ENCODE measurements at regions not wholly inside any gene's neighbourhood (a gene's known extent, or its start where the extent isn't known, plus 50 kb on each side); places are given as distances from the start of the nearest gene placed in this dataset.

DNA sequence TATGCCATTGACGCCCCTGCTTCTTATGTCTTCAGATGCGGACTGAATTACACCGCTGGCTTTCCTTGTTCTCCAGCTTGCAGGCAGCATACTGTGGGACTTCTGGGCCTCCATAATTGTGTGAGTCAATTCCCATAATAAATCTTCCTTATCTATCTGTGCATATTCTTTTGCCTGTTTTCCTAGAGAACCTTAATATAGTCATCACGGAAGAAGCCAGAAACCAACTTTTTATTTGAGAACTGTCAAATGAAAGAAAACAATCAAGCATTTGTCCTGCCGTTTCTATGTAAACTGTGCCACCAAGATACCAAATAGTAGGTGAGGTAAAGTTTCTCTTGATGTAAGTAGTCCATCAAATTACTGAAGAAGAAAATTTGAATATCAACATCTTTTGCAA is 51.8 kb upstream of the B3GALNT1 start:
- DNase-seq (ENCODE audit: low spot score): no peak

DNA sequence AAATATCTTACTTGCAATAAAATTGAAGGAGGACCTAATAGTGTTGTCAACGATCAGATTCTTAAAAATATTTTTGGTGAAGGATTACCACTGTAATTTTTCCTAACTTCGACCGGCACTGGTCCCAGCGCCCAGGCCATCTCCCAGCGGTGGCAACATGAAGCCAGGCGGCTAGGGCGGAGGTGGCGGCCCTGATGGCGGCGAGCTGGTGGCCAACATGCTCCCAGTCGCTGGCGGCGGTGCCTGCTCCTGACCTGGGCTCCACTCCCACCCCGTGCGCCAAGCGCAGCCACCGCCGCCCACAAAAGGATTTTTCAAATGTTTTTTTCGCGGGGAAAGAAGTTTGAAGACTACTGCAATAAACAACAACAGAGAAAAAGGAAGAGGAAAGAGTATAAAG is 56.5 kb upstream of the B3GALNT1 start:
- DNase-seq (ENCODE audit: low spot score): no peak

DNA sequence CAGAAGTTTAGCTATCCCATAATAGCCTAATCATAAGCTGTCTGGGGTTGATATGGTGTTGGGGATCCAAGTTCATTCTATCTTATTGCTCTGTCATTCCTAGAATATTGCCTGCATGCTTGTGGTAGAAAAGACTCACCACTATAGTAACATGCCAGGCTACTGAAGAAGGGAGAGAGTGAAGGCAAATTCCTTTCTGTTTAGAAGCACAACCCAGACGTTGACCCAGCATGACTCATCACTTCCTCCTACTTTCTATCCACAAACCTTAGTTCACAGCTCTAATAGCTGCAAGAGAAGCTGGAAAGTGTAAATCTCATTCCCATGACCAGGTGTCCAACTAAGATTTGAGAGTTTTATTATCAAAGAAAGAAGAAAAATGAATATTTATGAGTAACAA is 57.8 kb upstream of the NMD3 start:
- peak; percentile 88 for DNase-seq (ENCODE audit: low spot score)

DNA sequence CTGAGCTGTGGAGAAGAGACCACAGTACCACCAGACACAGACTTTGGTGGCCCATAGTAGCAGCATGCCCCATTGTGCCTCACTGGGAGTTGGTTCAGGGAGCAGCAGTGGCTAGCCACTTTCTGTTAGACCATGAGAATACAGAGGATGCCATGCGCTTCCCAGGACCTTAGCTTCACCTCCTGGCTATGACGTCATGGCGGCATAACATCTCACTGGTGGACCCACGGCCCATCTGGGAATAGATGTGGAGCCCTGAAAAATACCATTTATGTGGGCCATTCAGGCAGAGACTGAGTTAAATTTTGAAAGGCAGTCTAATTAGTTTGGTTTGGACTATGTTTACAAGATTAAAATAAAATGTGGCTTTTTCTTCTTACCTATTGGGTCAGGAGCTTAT is 55.1 kb upstream of the NMD3 start:
- no peak for DNase-seq (ENCODE audit: low spot score)

DNA sequence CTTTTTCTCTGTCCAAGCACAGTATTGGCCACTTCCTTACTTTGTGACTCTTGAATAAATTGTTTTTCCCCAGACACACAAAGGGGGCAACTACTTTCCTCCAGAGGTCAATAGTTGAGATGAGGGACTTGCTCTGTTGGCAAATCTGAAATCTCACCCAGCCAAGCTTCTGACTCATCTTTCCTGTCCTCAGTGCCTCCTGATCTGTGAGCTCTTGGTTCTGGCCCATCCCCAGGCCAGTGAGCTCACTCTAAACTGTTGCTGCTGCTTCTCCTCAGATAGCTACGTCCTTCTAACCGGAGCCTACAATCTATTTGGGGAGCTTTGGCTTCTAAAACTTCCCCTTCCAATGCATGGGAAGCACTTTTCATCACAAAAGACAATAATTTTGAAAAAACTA is 50.0 kb upstream of the NMD3 start:
- DNase-seq (ENCODE audit: low spot score): peak; percentile 54

Measured in RKO (cell line).